NCI-H510A treated with DMSO at 0.1 percent for 48 hours (cell line): ENCODE measurements at regions not wholly inside any gene's neighbourhood (a gene's known extent, or its start where the extent isn't known, plus 50 kb on each side); places are given as distances from the start of the nearest gene placed in this dataset.
A peak's percentile ranks its signal among the peaks of the same experiment; 100 is the strongest.

Experiments used
- DNase-seq: peaks from one replicate; lab custom pipeline; 2025; lab: John Stamatoyannopoulos, UW

DNA sequence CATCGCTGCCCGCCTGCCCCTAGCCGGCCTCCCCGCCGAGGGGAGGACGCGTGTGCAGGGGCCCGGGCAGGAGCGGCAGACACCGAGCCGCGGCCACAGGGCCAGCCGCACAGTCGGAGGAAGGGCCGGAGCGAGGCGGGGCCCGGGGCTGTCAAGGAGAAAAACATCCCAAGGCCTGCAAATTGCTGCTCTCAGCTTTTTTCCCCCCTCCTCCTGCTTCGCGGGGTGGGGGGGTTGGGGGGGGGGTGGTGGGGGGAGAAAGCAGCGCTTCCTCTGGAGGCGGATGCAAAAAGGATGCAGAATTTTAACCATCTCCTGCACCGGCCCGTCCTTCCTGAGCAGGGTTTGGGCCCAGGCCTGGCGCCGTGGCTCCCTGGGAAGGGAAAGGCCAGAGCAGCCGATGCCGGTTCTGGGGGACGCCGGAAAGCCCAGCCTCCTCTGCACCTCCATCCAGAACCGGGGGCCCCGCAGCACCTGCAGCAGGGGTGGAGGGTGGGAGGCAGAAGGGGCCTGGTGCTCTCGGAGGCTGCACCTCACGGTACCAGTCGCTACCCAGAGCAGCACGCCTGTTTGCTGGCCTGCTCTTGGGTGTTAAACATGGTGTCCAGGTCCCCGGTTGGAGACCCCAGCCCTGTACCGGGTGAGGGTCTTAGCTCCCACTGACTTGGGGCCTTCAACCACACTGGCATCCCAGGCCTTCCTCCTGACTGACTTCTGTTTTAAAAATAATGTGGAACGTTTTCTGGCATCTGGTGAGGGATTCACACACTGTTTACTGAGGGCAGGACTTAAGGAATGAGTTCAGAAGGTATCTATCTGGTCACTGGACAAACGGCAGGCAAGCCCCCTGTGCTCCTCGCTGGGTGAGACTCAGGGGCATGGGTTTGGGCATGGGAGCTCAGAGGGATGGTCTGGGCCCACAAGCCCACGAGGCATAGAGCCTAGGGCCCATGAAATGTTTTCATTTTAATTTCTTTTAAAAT, 77.4 kb upstream of the WNT7B start:
- DNase-seq = no peak

GRCh38 chr22:46055181-46055875, 78.4 kb upstream of the WNT7B start:
- no peak for DNase-seq

- DNase-seq = no peak
Measured at GRCh38 chr22:46055911-46056545, 79.1 kb upstream of the WNT7B start.

- DNase-seq = no peak
Measured at GRCh38 chr22:46056546-46057245, 79.7 kb upstream of the WNT7B start.

- DNase-seq = no peak
Measured at GRCh38 chr22:46057246-46058090, 80.5 kb upstream of the WNT7B start.

DNA sequence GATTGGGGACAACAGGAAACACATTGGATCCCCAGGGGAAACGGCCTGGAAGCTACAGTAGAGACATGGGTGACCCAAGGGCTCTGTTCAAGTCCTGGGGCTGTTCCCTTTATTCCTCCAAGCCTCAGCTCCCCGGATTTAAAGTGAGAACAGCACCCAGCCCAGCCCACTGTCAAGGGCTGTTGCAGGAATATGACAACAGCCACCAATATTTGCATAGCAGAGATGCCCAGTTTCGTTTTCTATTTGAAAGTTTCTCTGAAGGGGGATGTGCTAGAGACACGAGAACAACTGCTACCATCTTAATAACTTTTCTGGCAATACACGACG, 81.1 kb upstream of the WNT7B start:
- peak; percentile 22 for DNase-seq

GRCh38 chr22:46058591-46059519, 81.9 kb upstream of the WNT7B start:
- no peak for DNase-seq

DNA sequence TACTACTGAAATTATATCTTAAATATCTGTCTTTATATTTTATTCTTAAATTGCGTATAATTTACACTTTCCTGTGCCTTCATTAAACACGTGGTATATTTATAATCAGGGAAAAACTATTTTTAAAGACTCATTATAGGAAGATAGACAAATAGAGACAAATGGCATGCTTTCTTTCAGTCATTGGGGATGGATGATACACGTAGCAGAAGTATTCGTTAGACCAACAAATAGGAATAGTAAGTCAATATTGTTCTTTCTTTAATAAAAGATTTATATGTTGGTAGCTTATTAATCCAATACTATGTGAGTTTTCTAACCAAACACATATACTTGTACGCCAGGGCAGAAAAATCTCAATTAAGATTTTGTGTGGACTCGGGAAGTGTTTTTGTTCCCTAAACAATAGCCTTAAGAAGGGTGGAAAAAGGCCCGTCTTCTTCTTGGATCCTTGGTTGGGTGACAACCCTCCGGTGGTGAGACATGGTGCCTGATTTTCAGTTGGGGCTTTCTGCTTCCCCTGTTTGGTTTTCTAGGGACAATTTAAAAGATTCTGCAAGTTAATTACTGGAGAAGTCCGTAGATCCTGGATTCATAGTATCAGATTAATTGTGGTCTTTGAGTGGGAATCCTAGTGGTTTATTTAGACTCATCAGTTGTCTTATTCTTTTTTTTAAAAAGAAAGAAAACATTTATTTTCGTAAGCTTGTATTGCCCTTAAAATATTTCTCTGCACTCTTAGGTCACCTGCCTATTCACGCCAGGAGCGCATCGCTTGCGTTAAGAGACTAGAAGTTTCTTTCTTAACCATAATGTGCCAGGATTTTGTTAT, 83.5 kb upstream of the WNT7B start:
- no peak for DNase-seq

- DNase-seq = no peak
Measured at GRCh38 chr22:46061124-46061500, 84.2 kb upstream of the WNT7B start.

DNA sequence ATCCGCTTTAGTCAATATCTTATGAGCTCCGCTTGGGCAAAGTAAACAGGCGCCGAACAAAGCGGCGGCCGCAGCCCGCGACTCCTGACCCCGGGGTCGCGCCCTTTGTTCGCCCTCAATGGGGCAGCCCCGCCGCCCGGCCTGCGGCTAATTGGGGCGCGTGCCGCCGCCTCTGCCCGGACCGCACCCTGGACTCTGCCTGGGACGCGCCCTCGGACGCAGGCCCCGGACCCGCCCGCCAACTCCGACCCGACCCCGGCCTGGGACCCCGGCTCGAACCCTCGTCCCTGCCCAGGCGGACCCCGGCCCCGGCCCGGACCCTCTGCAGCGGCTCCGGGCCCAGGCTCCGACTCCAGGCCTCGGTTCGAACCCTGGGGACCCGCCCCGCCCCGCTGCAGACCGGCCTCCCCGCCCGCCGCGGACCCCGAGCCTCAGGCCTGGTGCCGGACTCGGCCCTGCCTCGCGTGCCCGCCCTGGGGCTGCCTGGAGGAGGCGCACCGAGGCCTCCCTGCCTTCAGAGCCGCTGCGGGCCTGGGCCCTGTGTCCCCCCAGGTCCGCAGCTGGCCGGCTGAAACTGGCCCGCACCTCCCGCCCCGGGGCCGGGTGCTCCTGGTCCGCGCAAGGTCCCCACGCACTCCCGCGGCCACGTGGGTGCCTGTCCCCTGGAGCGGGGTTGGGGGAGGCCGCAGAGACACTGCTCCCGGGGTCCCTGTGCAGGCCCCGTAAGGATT, 84.7 kb upstream of the WNT7B start:
- DNase-seq = no peak

GRCh38 chr22:46062232-46062615, 85.3 kb upstream of the WNT7B start:
- no peak for DNase-seq

DNA sequence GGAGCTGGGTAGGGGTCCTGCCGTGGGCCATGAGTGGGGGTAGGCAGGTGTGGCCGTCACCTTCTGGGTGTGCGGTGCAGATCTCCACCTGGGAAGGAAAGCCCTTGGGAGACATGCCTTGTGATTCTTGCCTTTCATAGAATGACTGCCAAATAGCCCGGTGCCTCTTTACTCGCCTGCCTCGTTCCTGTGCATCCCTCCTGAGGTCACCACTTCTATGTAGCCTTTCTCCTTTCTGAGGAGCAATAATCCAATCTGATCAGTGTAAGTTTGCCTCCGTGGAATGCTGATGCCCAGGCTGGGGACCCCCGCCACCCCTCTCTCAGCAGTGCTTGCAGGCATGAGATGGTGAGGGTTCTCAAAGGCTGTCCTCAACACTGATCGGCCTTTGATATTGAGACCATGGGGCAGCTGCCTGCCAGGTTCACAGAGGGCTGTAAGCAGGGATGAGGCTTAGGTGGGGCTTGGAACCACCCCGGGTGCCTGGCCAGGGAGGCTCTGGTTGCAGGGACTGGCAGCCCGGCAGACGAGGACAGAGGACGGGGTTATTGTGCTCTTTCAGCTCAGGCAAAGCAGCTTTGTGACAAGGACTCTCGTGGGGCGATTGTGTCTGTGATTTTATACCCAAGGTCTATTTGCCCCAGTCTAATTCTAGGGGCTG, 86.1 kb upstream of the WNT7B start:
- no peak for DNase-seq

DNA sequence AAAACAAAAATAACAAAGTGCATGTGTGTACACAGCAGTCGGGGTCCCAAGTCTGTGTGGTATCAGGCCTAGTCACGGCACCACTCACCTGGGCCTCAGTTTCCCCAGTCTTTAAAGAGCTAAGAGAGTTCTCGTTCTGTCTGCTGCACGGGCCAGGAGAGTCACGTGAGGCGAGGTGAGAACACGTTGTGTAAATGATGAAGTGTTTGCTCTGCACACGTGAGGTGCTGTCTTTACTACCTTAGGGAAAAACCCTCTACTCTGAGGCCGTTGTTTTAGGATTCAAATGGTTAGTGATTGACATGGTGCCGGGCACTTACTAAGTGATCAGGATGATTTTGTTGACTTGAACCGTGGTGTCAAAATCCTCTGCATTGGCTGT, 86.5 kb upstream of the PPARA start:
- DNase-seq = peak; percentile 11

DNA sequence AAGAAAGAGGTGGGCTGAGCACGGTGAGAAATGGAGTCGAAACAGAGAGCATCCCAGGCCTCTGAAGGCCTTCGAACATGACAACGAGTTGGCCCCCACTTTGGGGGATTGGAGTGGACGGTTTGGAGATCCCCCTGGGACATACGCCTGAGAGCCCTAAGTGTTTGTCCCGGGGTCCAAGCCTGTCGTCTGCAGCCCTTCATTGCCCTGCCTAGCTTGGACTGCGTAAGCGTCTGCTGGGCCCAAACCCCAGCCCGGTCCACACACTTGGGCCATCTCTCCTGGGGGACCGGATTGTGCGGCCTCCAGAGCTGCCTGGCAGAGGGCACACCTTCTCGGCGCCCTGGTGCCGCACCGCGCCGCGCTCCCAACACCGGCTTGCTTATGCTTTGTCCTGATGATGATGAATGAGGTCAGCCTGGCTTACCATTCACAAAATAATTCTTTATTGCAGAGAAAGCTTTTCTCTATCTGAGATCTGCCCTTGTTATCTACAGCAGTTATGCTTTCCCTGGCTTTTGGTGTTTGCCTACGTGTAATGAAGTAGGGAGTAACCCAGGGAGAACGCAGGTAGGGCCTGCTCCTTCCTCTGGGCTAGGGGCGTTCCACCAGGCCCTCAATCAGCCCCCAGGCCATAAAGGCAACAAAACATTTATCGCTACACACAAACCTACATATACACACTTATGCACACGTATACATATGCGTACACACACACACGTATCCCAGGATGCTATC, 85.9 kb upstream of the PPARA start:
- no peak for DNase-seq

- no peak for DNase-seq
Measured at GRCh38 chr22:46064966-46065666, 85.2 kb upstream of the PPARA start.

DNA sequence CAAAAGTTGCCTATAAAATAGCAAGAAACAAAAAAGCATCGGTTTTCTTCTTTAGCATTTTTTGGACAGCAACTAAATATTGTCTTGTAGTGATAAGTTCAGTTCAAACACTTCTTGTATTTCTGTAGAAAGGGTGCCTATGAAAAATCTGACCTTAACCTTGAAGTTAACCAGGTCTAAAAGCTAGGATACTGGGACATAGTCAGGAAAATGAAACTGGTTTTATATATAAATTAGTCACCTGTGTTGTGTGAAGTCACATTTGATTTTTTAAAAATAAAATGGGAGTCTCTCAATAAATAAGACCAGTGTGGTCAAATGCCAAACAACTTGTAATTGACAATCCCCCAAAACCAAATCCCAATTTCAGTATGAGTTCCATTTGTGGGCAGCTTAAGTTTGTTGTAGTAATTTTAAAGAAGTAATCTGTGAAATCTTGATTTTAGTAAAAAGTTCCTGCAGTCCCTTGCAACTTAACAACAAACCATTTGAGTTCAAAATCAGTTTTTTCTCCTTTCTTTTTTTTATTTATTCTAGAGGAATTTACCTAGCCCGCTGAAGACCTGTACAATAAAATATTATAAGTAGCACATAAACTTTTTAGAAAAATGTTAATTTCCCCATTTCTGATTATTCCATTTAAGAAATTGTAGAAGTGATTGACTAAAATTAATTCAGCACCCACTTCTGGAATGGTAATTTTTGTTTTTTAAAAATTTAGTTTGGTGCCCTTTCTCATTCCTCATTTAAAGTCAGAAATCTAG, 84.5 kb upstream of the PPARA start:
- no peak for DNase-seq
